Astrocyte (in vitro differentiated cells and primary cell): ENCODE measurements at regions not wholly inside any gene's neighbourhood (a gene's known extent, or its start where the extent isn't known, plus 50 kb on each side); places are given as distances from the start of the nearest gene placed in this dataset.
"Not testable (repeated sequence)": the region's sequence is repeated elsewhere in the genome, so short reads cannot be mapped to it uniquely, and the experiment has no call there.

ENCODE experiments used
- DNase-seq: peaks from one replicate; pipeline ENCODE4 v3.0.0-alpha.2; 2010; ENCODE audit warnings: low read depth
- FAIRE-seq: peaks from 2 replicates; lab custom pipeline; 2011; peaks lifted over from hg19 to GRCh38; lab: Jason Lieb, UNC
- H2AFZ ChIP-seq: 2 replicates; pipeline ENCODE4 v1.6.0; 2012; ENCODE audit warnings: low read depth, low read length, inconsistent platforms
- H3K27ac ChIP-seq: 2 replicates; pipeline ENCODE4 v1.5.1; 2011; ENCODE audit warnings: low read depth, low read length, inconsistent platforms
- H3K27me3 ChIP-seq: 2 replicates; pipeline ENCODE4 v1.6.0; 2011; ENCODE audit warnings: low read length, inconsistent platforms; ENCODE audit not compliant: insufficient read depth
- H3K36me3 ChIP-seq: 2 replicates; pipeline ENCODE4 v1.5.1; 2011; ENCODE audit warnings: low read length, inconsistent platforms; ENCODE audit not compliant: insufficient read depth
- H3K4me1 ChIP-seq: 2 replicates; pipeline ENCODE4 v1.5.1; 2011; ENCODE audit warnings: low read length, inconsistent platforms; ENCODE audit not compliant: insufficient read depth
- H3K4me2 ChIP-seq: 2 replicates; pipeline ENCODE4 v1.6.0; 2012; ENCODE audit warnings: low read length, inconsistent platforms
- H3K4me3 ChIP-seq: 2 replicates; pipeline ENCODE4 v1.5.1; 2011; ENCODE audit warnings: low read depth, mild to moderate bottlenecking, low read length, inconsistent platforms; ENCODE audit not compliant: insufficient read depth
- H3K79me2 ChIP-seq: 2 replicates; pipeline ENCODE4 v1.6.0; 2012; ENCODE audit warnings: mild to moderate bottlenecking, low read length, inconsistent platforms; ENCODE audit not compliant: insufficient read depth
- H3K9ac ChIP-seq: 2 replicates; pipeline ENCODE4 v1.6.0; 2012; ENCODE audit warnings: mild to moderate bottlenecking, low read length, inconsistent platforms
- H3K9me3 ChIP-seq: 2 replicates; pipeline ENCODE4 v1.5.1; 2012; ENCODE audit warnings: low read depth, mild to moderate bottlenecking, low read length, inconsistent platforms; ENCODE audit not compliant: insufficient read depth
- H4K20me1 ChIP-seq: 2 replicates; pipeline ENCODE4 v1.6.0; 2012; ENCODE audit warnings: low read length, inconsistent platforms; ENCODE audit not compliant: insufficient read depth
- H3K27ac Mint-ChIP-seq: one replicate; pipeline ENCODE4 v1.8.0; 2021; ENCODE audit warnings: mild to moderate bottlenecking, mixed read lengths; ENCODE audit not compliant: unreplicated experiment
- H3K27me3 Mint-ChIP-seq: one replicate; pipeline ENCODE4 v1.8.0; 2021; ENCODE audit warnings: low read depth, mixed read lengths; ENCODE audit not compliant: unreplicated experiment
- H3K36me3 Mint-ChIP-seq: one replicate; pipeline ENCODE4 v1.8.0; 2021; ENCODE audit warnings: low read depth, mixed read lengths; ENCODE audit not compliant: unreplicated experiment
- H3K4me1 Mint-ChIP-seq: one replicate; pipeline ENCODE4 v1.8.0; 2021; ENCODE audit warnings: low read depth, mixed read lengths; ENCODE audit not compliant: unreplicated experiment
- H3K4me3 Mint-ChIP-seq: one replicate; pipeline ENCODE4 v1.8.0; 2021; ENCODE audit warnings: mild to moderate bottlenecking, moderate library complexity, mixed read lengths; ENCODE audit not compliant: unreplicated experiment
- H3K9me3 Mint-ChIP-seq: one replicate; pipeline ENCODE4 v1.8.0; 2021; ENCODE audit warnings: mild to moderate bottlenecking, mixed read lengths; ENCODE audit not compliant: unreplicated experiment
- CTCF ChIP-seq: IDR thresholded peaks from 2 replicates; pipeline ENCODE4 v1.5.1; 2011; ENCODE audit warnings: low read depth, mild to moderate bottlenecking, inconsistent platforms, low read length, moderate library complexity; ENCODE audit not compliant: insufficient read depth
- EZH2 ChIP-seq: IDR thresholded peaks from 2 replicates; pipeline ENCODE4 v1.6.1; 2012; ENCODE audit warnings: mild to moderate bottlenecking, low read length, inconsistent platforms; ENCODE audit not compliant: insufficient read depth

- Mint-ChIP-seq H3K36me3 (peaks cover 2% of the 10 kb centered on the region), H3K27ac (no peak overlapping the region), H3K4me3 (no peak overlapping the region), H3K9me3 (peaks cover 14% of the 10 kb centered on the region), H3K27me3 (peaks cover 21% of the 10 kb centered on the region), H3K4me1 (peaks cover 7% of the 10 kb centered on the region)
- H2AFZ ChIP-seq = no peak overlapping the region
- no peaks in the 10 kb centered on the region for H3K79me2 ChIP-seq
- H3K36me3 ChIP-seq = no peaks in the 10 kb centered on the region
- peaks cover 12% of the 10 kb centered on the region for H3K4me1 ChIP-seq
- no peak overlapping the region for H3K4me2 ChIP-seq
- H3K4me3 ChIP-seq = no peak overlapping the region
- no peaks in the 10 kb centered on the region for H4K20me1 ChIP-seq
- no peak for TF ChIP-seq CTCF
- no peak for TF ChIP-seq EZH2
- H3K9ac ChIP-seq = no peak overlapping the region
- DNase-seq = no peak
- H3K27ac ChIP-seq = no peak overlapping the region
- no peak for FAIRE-seq
- no peaks in the 10 kb centered on the region for H3K9me3 ChIP-seq
- H3K27me3 ChIP-seq = peaks cover 1% of the 10 kb centered on the region
Measured at GRCh38 chr17:31786796-31787481, 72.1 kb downstream of the COPRS start.

- no peak overlapping the region for H3K27ac Mint-ChIP-seq
- H3K79me2 ChIP-seq = no peaks in the 10 kb centered on the region
- peaks cover 4% of the 10 kb centered on the region for H3K4me1 ChIP-seq
- no peaks in the 10 kb centered on the region for H4K20me1 ChIP-seq
- no peak overlapping the region for H3K27ac ChIP-seq
- H3K27me3 Mint-ChIP-seq = peaks cover 25% of the 10 kb centered on the region
- no peak overlapping the region for H2AFZ ChIP-seq
- no peaks in the 10 kb centered on the region for H3K36me3 Mint-ChIP-seq
- FAIRE-seq (no peak), DNase-seq (no peak)
- no peak overlapping the region for H3K9ac ChIP-seq
- no peaks in the 10 kb centered on the region for H3K27me3 ChIP-seq
- no peak overlapping the region for H3K4me2 ChIP-seq
- H3K9me3 Mint-ChIP-seq = peaks cover 13% of the 10 kb centered on the region
- no peaks in the 10 kb centered on the region for H3K4me1 Mint-ChIP-seq
- H3K9me3 ChIP-seq = no peaks in the 10 kb centered on the region
- H3K4me3 Mint-ChIP-seq = no peak overlapping the region
- H3K4me3 ChIP-seq = no peak overlapping the region
- TF ChIP-seq CTCF (no peak), EZH2 (no peak)
- H3K36me3 ChIP-seq = no peaks in the 10 kb centered on the region
Measured at GRCh38 chr17:31780483-31780882, 78.6 kb downstream of the COPRS start.

GRCh38 chr17:31778523-31778922, 80.5 kb downstream of the COPRS start:
- Histone ChIP-seq H4K20me1 (no peaks in the 10 kb centered on the region), H3K9ac (no peak overlapping the region), H3K27ac (no peak overlapping the region), H2AFZ (no peak overlapping the region), H3K4me2 (no peak overlapping the region), H3K27me3 (no peaks in the 10 kb centered on the region), H3K36me3 (no peaks in the 10 kb centered on the region), H3K4me3 (no peak overlapping the region), H3K4me1 (peaks cover 4% of the 10 kb centered on the region), H3K9me3 (no peaks in the 10 kb centered on the region), H3K79me2 (no peaks in the 10 kb centered on the region)
- TF ChIP-seq CTCF (no peak), EZH2 (no peak)
- H3K9me3 Mint-ChIP-seq = peaks cover 6% of the 10 kb centered on the region
- peaks cover 22% of the 10 kb centered on the region for H3K27me3 Mint-ChIP-seq
- H3K27ac Mint-ChIP-seq = no peak overlapping the region
- no peaks in the 10 kb centered on the region for H3K36me3 Mint-ChIP-seq
- DNase-seq (no peak), FAIRE-seq (no peak)
- H3K4me1 Mint-ChIP-seq = no peaks in the 10 kb centered on the region
- H3K4me3 Mint-ChIP-seq = no peak overlapping the region

- H3K4me1 ChIP-seq, H3K4me2 ChIP-seq, FAIRE-seq, H3K36me3 Mint-ChIP-seq, H3K27ac ChIP-seq, DNase-seq, H3K27ac Mint-ChIP-seq, H4K20me1 ChIP-seq, H3K4me3 ChIP-seq, H2AFZ ChIP-seq, H3K79me2 ChIP-seq, H3K9ac ChIP-seq, H3K9me3 Mint-ChIP-seq, H3K36me3 ChIP-seq, H3K9me3 ChIP-seq, H3K4me1 Mint-ChIP-seq, H3K4me3 Mint-ChIP-seq, H3K27me3 ChIP-seq: not testable (repeated sequence)
- peaks cover 27% of the 10 kb centered on the region for H3K27me3 Mint-ChIP-seq
Measured at GRCh38 chr17:31771328-31771727, 87.7 kb downstream of the COPRS start.
